SK-N-SH (cell line): ENCODE measurements at regions not wholly inside any gene's neighbourhood (a gene's known extent, or its start where the extent isn't known, plus 50 kb on each side); places are given as distances from the start of the nearest gene placed in this dataset.

Experiments
- CTCF ChIA-PET: fragments of 300-600, 350-600 bp; formaldehyde crosslinking; extraction: SDS; loops from one replicate; lab custom pipeline; 2021; lab: Yijun Ruan, JAX
- POLR2A ChIA-PET: fragments of 350-600 bp; sonication (Branson Sonifier 250); formaldehyde crosslinking; extraction: SDS; loops from one replicate; lab custom pipeline; 2020; ENCODE audit warnings: antibody characterized with exemption, inconsistent platforms; lab: Yijun Ruan, JAX
- DNase-seq: peaks from one replicate; pipeline ENCODE4 v3.0.0; 2012
- H2AFZ ChIP-seq: fragments of 200-600 bp; sonication (generic); 2 replicates; pipeline ENCODE4 v1.8.1; 2016; ENCODE audit warnings: antibody characterized with exemption, mild to moderate bottlenecking, low read depth
- H3F3A ChIP-seq: fragments of 200-600 bp; sonication (generic); replicated peaks from 2 replicates; pipeline ENCODE3; 2016; ENCODE audit warnings: antibody characterized with exemption, mild to moderate bottlenecking; ENCODE audit not compliant: insufficient read depth
- H3K27ac ChIP-seq, 2 experiments: fragments of 200-500 bp in 1 of 2; fragments of 200-600 bp in 1 of 2; sonication (Bioruptor generic) in 1 of 2; sonication (generic), shearing (Covaris generic) in 1 of 2; 2 replicates each; pipeline versions ENCODE4 v1.5.1 to v1.6.1; 2014 to 2016; ENCODE audit warnings: low read depth in 2 of 2, inconsistent platforms in 1 of 2, low read length in 1 of 2, mild to moderate bottlenecking in 1 of 2, mixed read lengths in 1 of 2
- H3K27me3 ChIP-seq: fragments of 200-600 bp; sonication (generic), shearing (Covaris generic); 2 replicates; pipeline ENCODE4 v1.6.1; 2016; ENCODE audit warnings: mixed run types; ENCODE audit not compliant: insufficient read depth
- H3K36me3 ChIP-seq, 2 experiments: fragments of 200-500 bp in 1 of 2; fragments of 200-600 bp in 1 of 2; sonication (Bioruptor generic) in 1 of 2; sonication (generic) in 1 of 2; replicated peaks in 1 of 2; 2 replicates each; pipeline versions ENCODE3 to v1.5.1; 2014 to 2016; ENCODE audit warnings: low read length in 1 of 2, mild to moderate bottlenecking in 1 of 2; ENCODE audit not compliant: insufficient read depth in 2 of 2, control insufficient read depth in 1 of 2
- H3K4me1 ChIP-seq, 2 experiments: fragments of 200-500 bp in 1 of 2; fragments of 200-600 bp in 1 of 2; sonication (Bioruptor generic) in 1 of 2; sonication (generic), shearing (Covaris generic) in 1 of 2; 2 replicates each; pipeline versions ENCODE4 v1.5.1 to v1.6.1; 2014 to 2016; ENCODE audit warnings: low read depth in 1 of 2, low read length in 1 of 2, mixed run types in 1 of 2; ENCODE audit not compliant: insufficient read depth in 2 of 2, control insufficient read depth in 1 of 2
- H3K4me2 ChIP-seq: fragments of 200-600 bp; sonication (generic), shearing (Covaris generic); 2 replicates; pipeline ENCODE4 v1.6.1; 2017; ENCODE audit warnings: mixed run types
- H3K4me3 ChIP-seq, 2 experiments: fragments of 200-500 bp in 1 of 2; fragments of 200-600 bp in 1 of 2; sonication (Bioruptor generic) in 1 of 2; sonication (generic), shearing (Covaris generic) in 1 of 2; 2 replicates each; pipeline versions ENCODE4 v1.5.1 to v1.8.1; 2014 to 2016; ENCODE audit warnings: low read depth in 2 of 2, inconsistent platforms in 1 of 2, low read length in 1 of 2, mild to moderate bottlenecking in 1 of 2, mixed read lengths in 1 of 2, moderate library complexity in 1 of 2
- H3K79me2 ChIP-seq: fragments of 200-600 bp; sonication (generic); 2 replicates; pipeline ENCODE4 v1.8.1; 2017; ENCODE audit warnings: mild to moderate bottlenecking; ENCODE audit not compliant: insufficient read depth
- H3K9ac ChIP-seq: fragments of 200-600 bp; sonication (generic); 2 replicates; pipeline ENCODE4 v1.6.1; 2017; ENCODE audit warnings: mixed run types
- H3K9me2 ChIP-seq: fragments of 200-600 bp; sonication (generic); 2 replicates; pipeline ENCODE4 v1.6.1; 2017; ENCODE audit warnings: mixed run types
- H3K9me3 ChIP-seq: fragments of 200-600 bp; sonication (generic); 2 replicates; pipeline ENCODE4 v1.6.1; 2017; ENCODE audit warnings: mixed run types, mild to moderate bottlenecking, moderate library complexity
- H4K20me1 ChIP-seq: fragments of 200-600 bp; sonication (generic); 2 replicates; pipeline ENCODE4 v1.6.1; 2017; ENCODE audit warnings: mild to moderate bottlenecking, mixed run types; ENCODE audit not compliant: insufficient read depth
- ELF1 ChIP-seq: IDR thresholded peaks from 2 replicates; pipeline ENCODE4 v1.4.0; 2012
- FOSL2 ChIP-seq: IDR thresholded peaks from 2 replicates; pipeline ENCODE4 v1.4.0; 2012; ENCODE audit warnings: low read depth, mild to moderate bottlenecking, moderate library complexity, borderline replicate concordance
- FOXM1 ChIP-seq: IDR thresholded peaks from 2 replicates; pipeline ENCODE4 v1.4.0; 2012; ENCODE audit warnings: low read depth, mild to moderate bottlenecking
- GATA2 ChIP-seq: sonication (generic); formaldehyde crosslinking; IDR thresholded peaks from 2 replicates; pipeline ENCODE4 v1.5.0; 2020; ENCODE audit warnings: mild to moderate bottlenecking, missing genetic modification reagents
- JUND ChIP-seq: IDR thresholded peaks from 2 replicates; pipeline ENCODE4 v1.4.0; 2012
- NRF1 ChIP-seq: IDR thresholded peaks from 2 replicates; pipeline ENCODE4 v1.6.1; 2012; ENCODE audit warnings: low read depth, mild to moderate bottlenecking, low read length
- RAD21 ChIP-seq: IDR thresholded peaks from 2 replicates; pipeline ENCODE4 v1.6.1; 2012; ENCODE audit warnings: mild to moderate bottlenecking, low read length
- RCOR1 ChIP-seq: fragments of 150-350 bp; IDR thresholded peaks from 2 replicates; pipeline ENCODE4 v1.6.1; 2017; ENCODE audit warnings: antibody characterized with exemption, low read length
- SMC3 ChIP-seq: IDR thresholded peaks from 2 replicates; pipeline ENCODE4 v1.6.1; 2012; ENCODE audit warnings: low read depth, low read length, improper control_type of control experiment
- WGBS: methylation state at CpG from one replicate; pipeline ENCODE4 v1.1.6; 2017; ENCODE audit warnings: low lambda C conversion rate; 5-methylcytosine and 5-hydroxymethylcytosine counted together
- TF ChIP-seq, protein P1 (sequence below): fragments of 200-600 bp; sonication (generic); IDR thresholded peaks from 2 replicates; pipeline ENCODE4 v1.6.1; 2017; ENCODE audit warnings: antibody characterized with exemption, mild to moderate bottlenecking, moderate library complexity
- TF ChIP-seq, protein P2 (sequence below): IDR thresholded peaks from 2 replicates; pipeline ENCODE4 v1.4.0; 2012; ENCODE audit warnings: low read depth
- TF ChIP-seq, protein P3 (sequence below): IDR thresholded peaks from 2 replicates; pipeline ENCODE4; 2012
- TF ChIP-seq, protein P4 (sequence below): IDR thresholded peaks from 2 replicates; pipeline ENCODE4 v1.6.1; 2012; ENCODE audit warnings: mild to moderate bottlenecking, low read depth, low read length, moderate library complexity

DNA sequence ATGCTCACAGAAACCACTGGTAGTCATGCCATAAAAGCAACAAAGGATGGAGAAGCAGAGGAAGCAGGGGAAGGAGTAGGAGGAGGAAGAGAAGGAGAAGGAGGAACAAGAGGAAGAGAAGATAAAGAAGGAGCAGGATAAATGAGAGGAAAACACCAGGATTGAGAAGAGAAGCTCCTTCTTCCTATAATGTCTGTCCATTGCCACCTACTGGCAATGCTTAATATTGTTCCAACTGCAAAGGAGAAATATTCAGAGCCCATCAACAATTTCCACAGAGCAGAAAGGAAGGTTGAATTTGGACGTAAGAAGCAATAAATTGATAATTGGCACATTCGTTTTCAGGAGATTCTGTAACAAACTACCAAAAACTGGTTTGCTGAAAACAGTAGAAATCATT, 898.4 kb downstream of the SLC16A7 start:
- Histone ChIP-seq H4K20me1 (no peaks in the 10 kb centered on the region), H3K79me2 (no peaks in the 10 kb centered on the region), H2AFZ (no peak overlapping the region), H3F3A (no peaks in the 10 kb centered on the region), H3K4me1 (no peaks in the 10 kb centered on the region), H3K27me3 (no peaks in the 10 kb centered on the region), H3K4me3 (no peak overlapping the region; a peak in 1 of 4 replicates), H3K9me3 (no peaks in the 10 kb centered on the region), H3K36me3 (no peaks in the 10 kb centered on the region), H3K4me2 (no peak overlapping the region), H3K9me2 (no peaks in the 10 kb centered on the region), H3K9ac (no peak overlapping the region), H3K27ac (no peak overlapping the region)
- ChIA-PET POLR2A (no interaction called here), CTCF (interaction anchor here (0.7 to 1.0 kb wide), 3 partner anchors 21 to 1090 kb away, joined by 3 read pairs; no protein-coding TSS in a partner anchor)
- 0% methylated on average over 2 of the region's 2 CpGs for WGBS
- TF ChIP-seq SMC3: peak; percentile 58
- TF ChIP-seq RAD21: peak; percentile 63
- TF ChIP-seq, protein P1, sequence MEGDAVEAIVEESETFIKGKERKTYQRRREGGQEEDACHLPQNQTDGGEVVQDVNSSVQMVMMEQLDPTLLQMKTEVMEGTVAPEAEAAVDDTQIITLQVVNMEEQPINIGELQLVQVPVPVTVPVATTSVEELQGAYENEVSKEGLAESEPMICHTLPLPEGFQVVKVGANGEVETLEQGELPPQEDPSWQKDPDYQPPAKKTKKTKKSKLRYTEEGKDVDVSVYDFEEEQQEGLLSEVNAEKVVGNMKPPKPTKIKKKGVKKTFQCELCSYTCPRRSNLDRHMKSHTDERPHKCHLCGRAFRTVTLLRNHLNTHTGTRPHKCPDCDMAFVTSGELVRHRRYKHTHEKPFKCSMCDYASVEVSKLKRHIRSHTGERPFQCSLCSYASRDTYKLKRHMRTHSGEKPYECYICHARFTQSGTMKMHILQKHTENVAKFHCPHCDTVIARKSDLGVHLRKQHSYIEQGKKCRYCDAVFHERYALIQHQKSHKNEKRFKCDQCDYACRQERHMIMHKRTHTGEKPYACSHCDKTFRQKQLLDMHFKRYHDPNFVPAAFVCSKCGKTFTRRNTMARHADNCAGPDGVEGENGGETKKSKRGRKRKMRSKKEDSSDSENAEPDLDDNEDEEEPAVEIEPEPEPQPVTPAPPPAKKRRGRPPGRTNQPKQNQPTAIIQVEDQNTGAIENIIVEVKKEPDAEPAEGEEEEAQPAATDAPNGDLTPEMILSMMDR: peak; percentile 69
- TF ChIP-seq, protein P2, sequence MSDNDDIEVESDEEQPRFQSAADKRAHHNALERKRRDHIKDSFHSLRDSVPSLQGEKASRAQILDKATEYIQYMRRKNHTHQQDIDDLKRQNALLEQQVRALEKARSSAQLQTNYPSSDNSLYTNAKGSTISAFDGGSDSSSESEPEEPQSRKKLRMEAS: no peak
- DNase-seq: peak; percentile 0

DNA sequence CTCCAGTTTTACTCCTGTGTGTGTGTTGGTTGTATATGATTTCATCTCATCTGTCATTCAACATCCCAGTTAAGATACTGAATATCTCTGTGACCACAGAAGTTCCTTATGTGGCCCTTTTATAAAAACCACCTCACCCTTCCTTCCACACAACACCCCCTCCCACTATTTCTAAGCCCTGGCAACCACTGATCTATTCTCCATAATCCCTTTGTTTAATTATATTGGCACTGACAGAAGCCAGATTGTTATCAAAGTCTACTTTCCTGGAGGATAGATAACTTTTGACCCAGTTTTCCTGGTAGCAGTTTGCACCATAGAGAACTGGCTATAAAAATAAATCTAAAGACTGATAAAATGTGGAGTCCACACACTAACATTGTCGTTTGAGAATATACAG, 902.8 kb downstream of the SLC16A7 start:
- Histone ChIP-seq H3K9ac (no peak overlapping the region), H3K4me1 (no peaks in the 10 kb centered on the region), H3K79me2 (no peaks in the 10 kb centered on the region), H3K4me3 (no peak overlapping the region), H3K27ac (no peak overlapping the region), H3F3A (no peaks in the 10 kb centered on the region), H3K9me3 (no peaks in the 10 kb centered on the region), H3K9me2 (0 out of 2 replicates have a peak, but pooled peaks cover 3% of the 10 kb centered on the region), H3K27me3 (no peaks in the 10 kb centered on the region), H2AFZ (no peak overlapping the region), H3K36me3 (no peaks in the 10 kb centered on the region), H3K4me2 (no peak overlapping the region), H4K20me1 (no peaks in the 10 kb centered on the region)
- DNase-seq: no peak
- TF ChIP-seq RAD21 (no peak), FOSL2 (no peak), NRF1 (no peak), RCOR1 (no peak), GATA2 (CRISPR knock-in tag) (no peak), FOXM1 (no peak), JUND (no peak), ELF1 (no peak)
- TF ChIP-seq, protein P3, sequence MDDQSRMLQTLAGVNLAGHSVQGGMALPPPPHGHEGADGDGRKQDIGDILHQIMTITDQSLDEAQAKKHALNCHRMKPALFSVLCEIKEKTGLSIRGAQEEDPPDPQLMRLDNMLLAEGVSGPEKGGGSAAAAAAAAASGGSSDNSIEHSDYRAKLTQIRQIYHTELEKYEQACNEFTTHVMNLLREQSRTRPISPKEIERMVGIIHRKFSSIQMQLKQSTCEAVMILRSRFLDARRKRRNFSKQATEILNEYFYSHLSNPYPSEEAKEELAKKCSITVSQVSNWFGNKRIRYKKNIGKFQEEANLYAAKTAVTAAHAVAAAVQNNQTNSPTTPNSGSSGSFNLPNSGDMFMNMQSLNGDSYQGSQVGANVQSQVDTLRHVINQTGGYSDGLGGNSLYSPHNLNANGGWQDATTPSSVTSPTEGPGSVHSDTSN: no peak
- TF ChIP-seq, protein P4, sequence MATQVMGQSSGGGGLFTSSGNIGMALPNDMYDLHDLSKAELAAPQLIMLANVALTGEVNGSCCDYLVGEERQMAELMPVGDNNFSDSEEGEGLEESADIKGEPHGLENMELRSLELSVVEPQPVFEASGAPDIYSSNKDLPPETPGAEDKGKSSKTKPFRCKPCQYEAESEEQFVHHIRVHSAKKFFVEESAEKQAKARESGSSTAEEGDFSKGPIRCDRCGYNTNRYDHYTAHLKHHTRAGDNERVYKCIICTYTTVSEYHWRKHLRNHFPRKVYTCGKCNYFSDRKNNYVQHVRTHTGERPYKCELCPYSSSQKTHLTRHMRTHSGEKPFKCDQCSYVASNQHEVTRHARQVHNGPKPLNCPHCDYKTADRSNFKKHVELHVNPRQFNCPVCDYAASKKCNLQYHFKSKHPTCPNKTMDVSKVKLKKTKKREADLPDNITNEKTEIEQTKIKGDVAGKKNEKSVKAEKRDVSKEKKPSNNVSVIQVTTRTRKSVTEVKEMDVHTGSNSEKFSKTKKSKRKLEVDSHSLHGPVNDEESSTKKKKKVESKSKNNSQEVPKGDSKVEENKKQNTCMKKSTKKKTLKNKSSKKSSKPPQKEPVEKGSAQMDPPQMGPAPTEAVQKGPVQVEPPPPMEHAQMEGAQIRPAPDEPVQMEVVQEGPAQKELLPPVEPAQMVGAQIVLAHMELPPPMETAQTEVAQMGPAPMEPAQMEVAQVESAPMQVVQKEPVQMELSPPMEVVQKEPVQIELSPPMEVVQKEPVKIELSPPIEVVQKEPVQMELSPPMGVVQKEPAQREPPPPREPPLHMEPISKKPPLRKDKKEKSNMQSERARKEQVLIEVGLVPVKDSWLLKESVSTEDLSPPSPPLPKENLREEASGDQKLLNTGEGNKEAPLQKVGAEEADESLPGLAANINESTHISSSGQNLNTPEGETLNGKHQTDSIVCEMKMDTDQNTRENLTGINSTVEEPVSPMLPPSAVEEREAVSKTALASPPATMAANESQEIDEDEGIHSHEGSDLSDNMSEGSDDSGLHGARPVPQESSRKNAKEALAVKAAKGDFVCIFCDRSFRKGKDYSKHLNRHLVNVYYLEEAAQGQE: no peak
- TF ChIP-seq, protein P2: no peak
- POLR2A ChIA-PET: no interaction called here
- WGBS: 4% methylated on average over 1 of the region's 1 CpG
- CTCF ChIA-PET: no interaction called here
